ENCODE measurements at regions not wholly inside any gene's neighbourhood (a gene's known extent, or its start where the extent isn't known, plus 50 kb on each side); places are given as distances from the start of the nearest gene placed in this dataset.
"Not testable (repeated sequence)": the region's sequence is repeated elsewhere in the genome, so short reads cannot be mapped to it uniquely, and the experiment has no call there.

GRCh38 chr5:5857396-5857795 is 434.9 kb downstream of the ICE1 start:
- TF ChIP-seq CTCF (IDR thresholded peaks at IDR 0.05) (no peak), POLR2A (IDR thresholded peaks at IDR 0.05) (no peak)
- Histone ChIP-seq H3K27ac (no peak overlapping the region), H3K4me1 (no peaks in the 10 kb centered on the region), H3K36me3 (no peaks in the 10 kb centered on the region), H3K27me3 (no peaks in the 10 kb centered on the region), H3K4me3 (replicated peaks in 1 of 3) (no peak overlapping the region), H3K9me3 (no peaks in the 10 kb centered on the region)
- DNase-seq, result no peak
- WGBS, 2 donors, result 90 to 94% methylated on average over 4 of the region's 4 CpGs
- intact Hi-C loops (cut with DNase I), result no loop called here

- 89% methylated on average over 2 of the region's 2 CpGs for WGBS, 2 donors
- no peaks in the 10 kb centered on the region for H3K27me3 ChIP-seq
- TF ChIP-seq CTCF (IDR thresholded peaks at IDR 0.05) (no peak), POLR2A (IDR thresholded peaks at IDR 0.05) (no peak)
- no peak overlapping the region for H3K27ac ChIP-seq
- H3K4me3 ChIP-seq (replicated peaks in 1 of 3), result no peak overlapping the region
- H3K36me3 ChIP-seq, result no peaks in the 10 kb centered on the region
- no peaks in the 10 kb centered on the region for H3K9me3 ChIP-seq
- DNase-seq, result no peak
- no peaks in the 10 kb centered on the region for H3K4me1 ChIP-seq
- intact Hi-C loops (cut with DNase I), result no loop called here
Observed at GRCh38 chr5:5854087-5854486, 431.6 kb downstream of the ICE1 start.

GRCh38 chr5:5838493-5838892 is 416.0 kb downstream of the ICE1 start:
- intact Hi-C loops (cut with DNase I), result no loop called here
- Histone ChIP-seq H3K36me3 (no peaks in the 10 kb centered on the region), H3K27ac (no peak overlapping the region), H3K27me3 (no peaks in the 10 kb centered on the region), H3K4me1 (no peaks in the 10 kb centered on the region), H3K4me3 (replicated peaks in 1 of 3) (no peak overlapping the region), H3K9me3 (no peaks in the 10 kb centered on the region)
- TF ChIP-seq POLR2A (IDR thresholded peaks at IDR 0.05) (no peak), CTCF (IDR thresholded peaks at IDR 0.05) (no peak)
- DNase-seq, result no peak
- 86 to 87% methylated on average over 12 of the region's 12 CpGs for WGBS, 2 donors

- H3K27ac ChIP-seq; H3K27me3 ChIP-seq; H3K4me1 ChIP-seq; H3K36me3 ChIP-seq; DNase-seq; intact Hi-C loops (cut with DNase I); H3K9me3 ChIP-seq; H3K4me3 ChIP-seq (replicated peaks in 1 of 3): not testable (repeated sequence)
- 89 to 90% methylated on average over 6 of the region's 6 CpGs for WGBS, 2 donors
Observed at GRCh38 chr5:5831622-5832021, 409.1 kb downstream of the ICE1 start.

GRCh38 chr5:5828619-5829018 is 406.1 kb downstream of the ICE1 start:
- Histone ChIP-seq H3K9me3 (no peaks in the 10 kb centered on the region), H3K4me1 (no peaks in the 10 kb centered on the region), H3K4me3 (replicated peaks in 1 of 3) (no peak overlapping the region), H3K36me3 (no peaks in the 10 kb centered on the region), H3K27me3 (no peaks in the 10 kb centered on the region), H3K27ac (no peak overlapping the region)
- DNase-seq, result no peak
- intact Hi-C loops (cut with DNase I), result no loop called here
- 88 to 89% methylated on average over 5 of the region's 5 CpGs for WGBS, 2 donors
- TF ChIP-seq POLR2A (IDR thresholded peaks at IDR 0.05) (no peak), CTCF (IDR thresholded peaks at IDR 0.05) (no peak)

- TF ChIP-seq CTCF (IDR thresholded peaks at IDR 0.05), result no peak
- no peak for TF ChIP-seq POLR2A (IDR thresholded peaks at IDR 0.05)
Observed at GRCh38 chr5:5826911-5827310, 404.4 kb downstream of the ICE1 start.

More at GRCh38 chr5:5826911-5827310, 404.4 kb downstream of the ICE1 start:
- H3K36me3 ChIP-seq, result no peaks in the 10 kb centered on the region
- intact Hi-C loops (cut with DNase I), result no loop called here
- no peaks in the 10 kb centered on the region for H3K27me3 ChIP-seq
- H3K27ac ChIP-seq, result no peak overlapping the region
- H3K4me1 ChIP-seq, result no peaks in the 10 kb centered on the region
- DNase-seq, result no peak
- H3K4me3 ChIP-seq (replicated peaks in 1 of 3), result no peak overlapping the region
- 73 to 83% methylated on average over 6 of the region's 6 CpGs for WGBS, 2 donors
- no peaks in the 10 kb centered on the region for H3K9me3 ChIP-seq

All from thyroid gland (tissue), 4 donors.